ENCODE measurements at regions not wholly inside any gene's neighbourhood (a gene's known extent, or its start where the extent isn't known, plus 50 kb on each side); places are given as distances from the start of the nearest gene placed in this dataset.
"Not testable (repeated sequence)": the region's sequence is repeated elsewhere in the genome, so short reads cannot be mapped to it uniquely, and the experiment has no call there.

DNA sequence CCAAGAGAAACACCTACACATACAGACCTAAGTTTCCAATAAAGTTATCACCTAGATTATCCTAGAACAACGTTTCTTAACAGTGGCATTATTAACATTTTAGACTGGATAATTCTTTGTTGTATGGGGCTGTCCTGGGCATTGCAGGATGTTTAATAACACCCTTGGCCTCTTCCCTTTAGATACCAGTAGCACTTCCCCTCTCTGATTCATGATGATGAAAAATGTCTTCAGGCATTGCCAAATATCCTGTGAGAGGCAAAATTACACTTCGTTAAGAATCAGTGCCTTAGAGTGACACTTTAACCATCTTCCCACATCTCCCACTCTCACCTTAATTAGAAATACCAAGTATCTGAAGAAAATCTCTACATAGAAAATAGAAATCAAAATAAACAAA is 352.6 kb downstream of the CGGBP1 start:
- DNase-seq, result no peak

DNA sequence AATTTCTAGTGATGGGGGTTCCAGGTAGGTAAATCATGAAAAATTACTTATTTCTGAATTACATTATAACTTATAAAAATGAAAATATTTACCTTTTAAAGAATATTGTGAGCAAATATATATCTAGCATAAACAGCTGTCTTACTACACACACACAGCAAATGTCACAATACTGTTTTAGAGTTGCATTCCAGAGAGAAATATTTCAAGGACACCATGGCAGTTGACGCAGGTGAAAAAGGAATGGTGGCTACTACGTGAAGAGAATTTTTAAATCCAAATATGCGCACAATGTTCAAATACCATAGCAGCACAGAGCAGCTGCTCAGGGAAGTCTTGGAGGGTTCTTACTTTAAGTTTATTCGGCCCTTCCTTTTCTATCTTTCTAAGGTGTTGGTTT is 356.2 kb downstream of the CGGBP1 start:
- DNase-seq, result no peak

DNA sequence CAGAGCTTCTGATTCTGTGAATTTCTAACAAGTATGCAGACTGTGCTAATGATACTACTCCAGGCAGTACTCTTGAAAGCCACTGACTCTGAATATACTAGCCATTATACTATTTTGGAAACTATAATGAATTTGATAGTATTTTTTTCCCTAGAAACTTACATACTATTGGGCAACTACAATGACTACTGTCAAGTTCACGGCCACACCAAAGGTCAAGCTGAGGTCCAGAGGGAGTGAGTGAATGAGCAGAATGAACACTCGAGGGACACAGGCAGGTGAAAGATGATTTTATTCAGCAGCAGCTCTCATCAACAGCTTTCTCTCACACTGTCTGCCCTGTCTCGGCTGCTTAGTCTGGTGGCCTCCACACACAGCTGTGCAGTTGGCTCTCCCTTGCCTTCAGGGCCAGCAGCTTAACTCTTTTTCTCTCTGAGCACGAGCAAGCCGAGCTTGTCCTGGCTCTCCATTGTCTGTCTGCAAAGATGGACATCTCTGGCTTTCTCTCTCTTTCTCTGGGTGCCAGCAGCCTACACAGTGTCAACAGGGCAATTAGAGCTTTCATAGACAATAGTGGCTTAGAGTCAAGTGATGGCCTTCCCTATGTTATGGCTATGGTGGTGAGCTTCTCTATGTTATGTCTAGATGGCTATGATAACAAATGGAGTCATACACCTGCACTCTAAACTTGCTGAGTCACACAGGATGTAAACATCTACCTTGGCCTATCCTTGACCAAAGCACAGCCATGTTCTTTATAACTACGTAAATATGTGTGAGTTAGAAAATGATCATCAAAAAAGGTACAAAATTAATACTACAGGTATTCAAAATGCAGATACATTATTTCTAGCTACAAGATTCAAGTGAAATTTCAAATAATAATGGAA is 362.4 kb downstream of the CGGBP1 start:
- no peak for DNase-seq

DNA sequence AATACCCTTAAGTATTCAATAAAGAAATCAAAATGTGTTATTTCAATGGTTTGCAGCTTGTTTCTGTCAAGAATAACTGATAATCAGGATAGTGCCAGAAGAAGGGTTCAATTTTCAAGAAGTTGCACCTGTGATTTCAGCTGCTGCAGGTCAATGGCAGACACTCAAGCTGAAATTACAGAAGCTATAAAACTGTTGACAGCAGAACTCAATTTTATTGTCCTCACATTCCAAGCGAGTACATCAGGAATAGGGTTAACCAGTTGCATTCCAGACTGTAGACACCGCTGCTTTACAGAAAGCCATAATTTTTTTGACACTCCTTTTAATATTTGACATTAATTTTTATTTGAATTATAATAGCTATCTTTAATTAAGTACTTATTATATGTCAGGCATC is 364.1 kb downstream of the CGGBP1 start:
- no peak for DNase-seq

DNA sequence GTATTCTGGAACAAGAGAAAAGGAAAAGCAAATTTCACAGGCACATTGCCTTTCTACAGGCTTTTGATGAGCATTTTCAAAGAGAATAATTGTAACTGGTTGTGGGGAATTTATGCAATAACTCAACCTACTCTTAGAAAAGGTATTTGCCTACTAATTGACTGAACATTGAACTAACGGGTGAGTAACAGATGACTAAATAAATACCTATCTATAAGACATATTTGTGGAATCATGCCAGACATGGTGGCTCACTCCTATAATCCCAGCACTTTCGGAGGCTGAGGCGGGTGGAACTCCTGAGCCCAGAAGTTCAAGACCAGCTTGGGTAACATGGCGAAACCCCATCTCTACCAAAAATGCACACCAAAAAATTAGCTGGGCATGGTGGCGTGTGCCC is 367.7 kb downstream of the CGGBP1 start:
- DNase-seq, result no peak

DNA sequence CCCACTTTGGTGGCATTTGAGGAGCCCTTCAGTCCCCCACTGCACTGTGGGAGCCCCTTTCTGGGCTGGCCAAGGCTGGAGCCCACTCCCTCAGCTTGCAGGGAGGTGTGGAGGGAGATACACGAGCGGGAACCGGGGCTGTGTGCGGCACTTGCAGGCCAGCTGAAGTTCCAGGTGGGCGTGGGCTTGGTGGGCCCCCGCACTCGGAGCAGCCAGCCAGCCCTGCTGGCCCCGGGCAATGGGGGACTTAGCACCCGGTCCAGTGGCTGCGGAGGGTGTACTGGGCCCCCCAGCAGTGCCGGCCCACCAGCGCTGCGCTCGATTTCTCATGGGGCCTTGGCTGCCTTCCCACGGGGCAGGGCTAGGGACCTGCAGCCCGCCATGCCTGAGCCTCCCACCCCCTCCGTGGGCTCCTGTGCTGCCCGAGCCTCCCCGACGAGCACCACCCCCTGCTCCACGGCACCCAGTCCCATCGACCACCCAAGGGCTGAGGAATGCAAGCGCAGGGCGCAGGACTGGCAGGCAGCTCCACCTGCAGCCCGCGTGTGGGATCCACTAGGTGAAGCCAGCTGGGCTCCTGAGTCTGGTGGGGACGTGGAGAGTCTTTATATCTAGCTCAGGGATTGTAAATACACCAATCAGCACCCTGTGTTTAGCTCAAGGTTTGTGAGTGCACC is 379.7 kb downstream of the CGGBP1 start:
- DNase-seq, result not testable (repeated sequence)

DNA sequence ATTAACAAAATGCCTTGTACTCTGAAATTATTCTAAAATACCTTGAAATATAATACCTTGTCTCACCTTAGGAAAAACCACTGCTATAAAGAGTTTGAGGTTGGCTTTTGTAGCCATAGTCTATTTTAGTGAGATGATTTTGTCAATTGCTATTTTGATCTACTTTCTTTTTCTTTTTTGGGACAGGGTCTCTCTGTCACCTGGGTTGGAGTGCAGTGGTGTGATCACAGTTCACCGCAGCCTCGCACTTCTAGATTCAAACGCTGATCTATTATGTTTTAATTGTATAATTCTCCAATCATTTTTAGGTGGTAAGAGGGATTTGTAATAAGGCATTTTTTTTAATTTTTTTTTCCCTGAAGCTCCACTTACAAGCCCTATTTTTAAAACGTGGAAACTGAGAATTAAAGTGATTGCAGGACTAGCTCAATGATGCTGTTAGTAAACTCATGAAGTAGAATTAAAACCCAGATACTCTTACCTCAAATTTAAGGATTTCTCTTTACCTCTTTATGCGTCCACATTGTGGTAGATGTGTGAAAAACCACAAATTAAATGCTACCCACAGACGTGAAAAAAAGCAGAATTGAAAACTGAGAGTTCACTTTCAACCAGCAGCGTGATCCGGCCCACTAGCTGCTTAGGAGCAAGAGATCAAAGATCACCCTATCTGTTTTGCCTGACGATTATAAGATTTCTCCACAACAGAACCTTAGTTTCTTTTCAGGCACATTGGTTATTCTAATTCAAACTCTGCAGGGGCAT is 384.2 kb downstream of the CGGBP1 start:
- DNase-seq, result no peak

DNA sequence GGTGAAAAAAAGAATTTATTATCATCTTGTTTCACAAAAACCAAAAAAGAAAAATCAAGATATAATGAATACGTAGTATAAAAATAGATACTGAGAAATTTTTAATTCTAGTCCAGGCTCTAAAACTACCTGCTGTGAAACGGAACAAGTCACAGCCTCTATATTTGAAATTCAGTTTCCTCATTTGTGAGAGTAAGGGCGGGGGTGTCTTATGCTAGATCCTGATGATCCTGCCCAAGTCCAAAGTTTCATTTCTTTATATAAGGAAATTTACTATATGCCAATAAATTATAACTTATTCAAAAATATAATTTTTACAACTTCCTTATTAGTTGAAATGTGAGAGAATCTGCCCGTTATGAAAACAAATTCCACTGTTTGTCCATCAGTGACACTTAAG is 385.7 kb downstream of the CGGBP1 start:
- no peak for DNase-seq

GRCh38 chr3:87654184-87654583 is 377.8 kb upstream of the POU1F1 start:
- DNase-seq, result no peak

DNA sequence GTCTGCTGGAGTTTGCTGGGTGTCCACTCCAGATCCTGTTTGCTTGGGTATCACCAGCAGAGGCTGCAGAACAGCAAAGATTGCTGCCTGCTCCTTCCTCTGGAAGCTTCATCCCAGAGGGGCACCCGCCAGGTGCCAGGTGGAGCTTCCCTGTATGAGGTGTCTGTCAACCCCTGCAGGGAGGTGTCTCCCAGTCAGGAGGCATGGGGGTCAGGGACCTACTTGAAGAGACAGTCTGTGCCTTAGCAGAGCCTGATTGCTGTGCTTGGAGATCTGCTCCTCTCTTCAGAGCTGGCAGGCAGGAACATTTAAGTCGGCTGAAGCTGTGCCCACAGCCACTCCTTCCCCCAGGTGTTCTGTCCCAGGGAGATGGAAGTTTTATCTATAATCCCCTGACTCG is 376.8 kb upstream of the POU1F1 start:
- DNase-seq, result not testable (repeated sequence)

DNA sequence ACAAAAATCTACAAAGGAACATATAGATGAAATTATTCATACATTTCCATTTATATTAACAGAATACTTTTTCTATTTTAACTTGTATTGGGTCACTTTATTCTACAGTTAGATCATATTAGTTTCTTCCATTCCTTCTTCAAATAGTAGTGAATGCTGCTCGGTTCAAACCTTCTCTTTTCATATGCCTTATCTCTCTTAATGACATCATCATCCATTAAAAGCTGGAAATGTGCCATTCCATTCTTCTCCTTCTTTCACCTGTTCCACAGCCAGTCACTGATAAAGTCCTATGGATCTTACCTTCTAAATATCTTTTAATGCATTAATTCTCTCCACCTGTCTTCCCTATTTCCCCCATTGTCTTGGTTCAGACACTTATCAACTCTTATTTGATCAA is 358.0 kb upstream of the POU1F1 start:
- DNase-seq, result no peak

DNA sequence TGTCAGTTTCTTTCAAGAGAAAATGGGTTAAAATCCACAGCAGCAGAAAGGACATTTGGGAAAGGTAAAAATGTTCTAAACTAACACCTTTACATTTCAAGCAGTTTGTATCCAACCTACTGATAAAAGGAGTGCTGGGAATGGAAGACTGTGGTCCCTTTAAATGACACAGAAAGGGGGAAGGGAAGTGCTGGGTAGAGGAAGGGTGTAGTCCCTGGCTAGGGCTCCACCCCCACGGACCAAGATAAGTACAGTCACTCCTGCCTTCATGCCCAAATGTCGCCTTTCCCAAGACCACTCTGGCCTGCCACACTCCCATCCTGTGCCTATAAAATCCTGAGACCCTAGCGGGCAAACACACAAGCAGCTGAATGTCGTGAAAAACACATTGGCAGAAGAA is 350.9 kb upstream of the POU1F1 start:
- no peak for DNase-seq

DNA sequence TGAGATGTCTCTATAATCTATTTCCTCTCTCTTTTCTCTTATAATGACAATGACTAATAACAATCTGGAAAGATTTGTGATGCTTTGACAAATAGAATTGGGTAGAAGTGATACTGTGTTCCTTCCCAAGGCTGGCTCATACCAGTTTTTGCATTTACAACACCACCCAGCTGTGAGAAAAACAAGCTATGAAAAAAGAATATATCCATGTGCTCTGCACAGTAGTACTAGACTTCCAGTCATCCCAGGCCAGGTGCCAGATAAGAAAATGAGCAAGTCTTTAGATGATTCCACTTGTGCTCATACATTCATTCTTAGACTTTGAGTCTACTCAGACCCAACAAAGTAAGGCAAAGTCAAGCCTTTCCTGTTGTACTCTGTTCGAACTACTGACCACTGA is 350.2 kb upstream of the POU1F1 start:
- DNase-seq, result no peak

DNA sequence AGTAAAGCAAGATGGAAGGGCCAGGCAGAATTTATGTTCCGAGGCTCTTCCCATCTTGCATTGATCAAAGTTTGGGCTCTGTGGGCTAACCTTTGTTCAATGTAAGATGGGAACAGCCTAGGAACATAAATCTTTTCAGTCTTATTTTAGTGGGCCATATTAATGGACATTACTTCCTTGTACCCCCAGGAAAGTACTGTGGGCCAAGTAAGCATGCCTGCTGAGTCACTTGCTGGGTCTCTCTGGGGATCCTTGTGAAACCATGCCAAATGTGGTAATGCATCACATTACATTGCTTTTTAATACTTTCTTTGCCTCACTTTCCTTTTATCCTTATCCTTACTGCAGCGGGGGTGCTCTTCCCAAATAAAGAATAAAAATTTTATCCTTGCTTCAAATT is 349.5 kb upstream of the POU1F1 start:
- no peak for DNase-seq

GRCh38 chr3:87624860-87625259 is 348.5 kb upstream of the POU1F1 start:
- DNase-seq, result no peak

- no peak for DNase-seq
These were observed 345.3 kb upstream of the POU1F1 start for GRCh38 chr3:87621667-87622066.

DNA sequence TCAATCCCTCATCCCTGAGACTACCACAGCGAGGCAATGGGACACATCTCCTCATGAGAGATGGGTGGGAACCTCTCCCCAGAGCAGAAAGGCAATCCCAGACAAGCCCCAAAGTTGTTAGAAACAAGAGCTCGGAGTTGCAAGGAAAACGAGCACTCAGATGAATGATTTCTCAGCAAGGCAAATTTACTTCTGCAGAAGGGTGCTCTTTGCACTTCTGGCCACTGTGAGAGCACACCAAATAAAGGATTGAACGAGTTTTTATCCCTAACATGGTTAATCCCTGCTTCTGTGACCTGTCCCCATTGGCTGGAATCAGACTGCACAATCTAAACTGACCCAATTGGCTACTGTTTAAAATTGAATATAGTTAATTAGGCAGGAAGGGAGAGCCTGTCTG is 339.1 kb upstream of the POU1F1 start:
- DNase-seq, result no peak

GRCh38 chr3:87614998-87615397 is 338.6 kb upstream of the POU1F1 start:
- no peak for DNase-seq

DNA sequence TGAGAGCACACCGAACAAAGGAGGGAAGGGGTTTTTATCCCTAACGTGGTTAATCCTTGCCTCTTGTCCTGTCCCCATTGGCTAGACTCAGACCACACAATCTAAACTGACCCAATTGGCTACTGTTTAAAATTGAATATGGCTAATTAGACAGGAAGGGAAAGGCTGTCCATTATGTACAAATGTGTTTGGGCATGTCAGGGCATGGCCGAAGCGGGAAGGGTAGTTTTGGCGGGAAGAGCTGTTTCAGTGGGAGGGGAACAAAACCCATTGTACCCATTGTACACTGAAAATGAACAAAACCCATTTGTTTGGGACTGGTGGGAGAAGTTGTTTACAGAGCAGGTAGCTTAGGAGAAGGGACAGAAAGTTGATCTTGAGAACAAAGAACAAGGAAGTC is 330.9 kb upstream of the POU1F1 start:
- DNase-seq, result no peak

- DNase-seq, result no peak
These were observed 319.4 kb upstream of the POU1F1 start for GRCh38 chr3:87595798-87596197.

DNA sequence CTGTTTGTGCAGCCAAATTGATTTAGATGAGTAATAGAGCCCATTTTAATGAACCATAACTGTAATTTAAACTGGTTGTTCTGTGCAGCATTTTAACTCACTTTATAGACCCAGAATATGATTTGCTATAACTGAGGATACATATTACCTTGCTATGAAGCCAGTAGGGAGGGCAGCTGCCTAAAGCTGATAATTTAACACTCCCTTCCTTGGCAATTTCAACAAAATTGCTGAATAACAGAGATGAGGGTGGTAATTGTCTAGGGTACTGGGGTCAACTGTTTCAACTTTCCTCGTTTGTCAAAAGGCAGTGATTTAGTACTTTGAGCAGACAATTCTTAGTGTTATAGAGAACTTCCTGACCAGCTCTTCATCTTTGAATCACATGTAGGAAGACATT is 304.9 kb upstream of the POU1F1 start:
- no peak for DNase-seq

DNA sequence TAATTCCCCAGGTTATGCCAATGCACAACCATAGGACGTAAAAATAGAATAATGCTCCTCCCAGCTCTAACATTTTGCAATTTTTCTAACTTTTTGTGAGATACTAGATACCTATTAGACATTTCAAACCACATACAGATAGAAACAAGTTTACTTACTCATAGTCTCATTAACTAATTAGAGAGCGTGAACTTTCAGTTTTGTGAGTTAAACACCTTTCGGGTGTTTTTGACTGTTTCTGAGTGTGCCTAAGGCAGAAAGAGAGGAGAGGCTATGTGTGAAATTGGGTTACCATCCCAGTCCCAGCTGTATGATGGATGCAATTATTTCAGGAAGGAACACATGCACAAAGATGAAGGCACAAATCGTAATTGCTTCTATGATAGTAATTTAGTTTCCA is 300.4 kb upstream of the POU1F1 start:
- DNase-seq, result no peak

DNA sequence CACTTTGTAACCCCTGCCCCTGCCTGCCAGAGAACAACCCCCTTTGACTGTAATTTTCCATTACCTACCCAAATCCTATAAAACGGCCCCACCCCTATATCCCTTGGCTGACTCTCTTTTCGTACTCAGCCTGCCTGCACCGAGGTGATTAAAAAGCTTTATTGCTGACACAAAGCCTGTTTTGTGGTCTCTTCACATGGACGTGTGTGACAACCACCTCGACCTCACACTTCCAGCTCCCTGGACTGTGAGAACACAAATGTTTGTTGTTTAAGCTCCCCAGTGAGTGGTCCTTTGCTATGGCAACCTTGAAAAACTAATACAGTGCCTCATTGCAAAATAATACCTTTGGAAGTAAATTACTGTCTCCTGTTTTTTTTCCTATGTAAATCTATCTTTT is 299.2 kb upstream of the POU1F1 start:
- DNase-seq, result no peak

- DNase-seq, result no peak
These were observed 291.9 kb upstream of the POU1F1 start for GRCh38 chr3:87568331-87568730.

All from activated CD8-positive, alpha-beta memory T cell treated with anti-CD3 and anti-CD28 coated beads for 24 hours (primary cell).